ENCODE measurements at regions not wholly inside any gene's neighbourhood (a gene's known extent, or its start where the extent isn't known, plus 50 kb on each side); places are given as distances from the start of the nearest gene placed in this dataset.
"Not testable (repeated sequence)": the region's sequence is repeated elsewhere in the genome, so short reads cannot be mapped to it uniquely, and the experiment has no call there.

DNA sequence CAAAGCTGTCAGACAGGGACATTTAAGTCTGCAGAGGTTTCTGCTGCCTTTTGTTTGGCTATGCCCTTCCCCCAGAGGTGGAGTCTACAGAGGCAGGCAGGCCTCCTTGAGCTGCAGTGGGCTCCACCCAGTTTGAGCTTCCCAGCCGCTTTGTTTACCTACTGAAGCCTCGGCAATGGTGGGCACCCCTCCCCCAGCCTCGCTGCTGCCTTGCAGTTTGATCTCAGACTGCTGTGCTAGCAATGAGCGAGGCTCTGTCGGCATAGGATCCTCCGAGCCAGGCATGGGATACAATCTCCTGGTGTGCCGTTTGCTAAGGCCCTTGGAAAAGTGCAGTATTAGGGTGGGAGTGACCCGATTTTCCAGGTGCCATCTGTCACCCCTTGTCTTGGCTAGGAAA lies 149.4 kb upstream of the PGRMC2 start:
- DNase-seq = not testable (repeated sequence)

- DNase-seq = not testable (repeated sequence)
Measured at GRCh38 chr4:128429023-128429613, 141.5 kb upstream of the PGRMC2 start.

DNA sequence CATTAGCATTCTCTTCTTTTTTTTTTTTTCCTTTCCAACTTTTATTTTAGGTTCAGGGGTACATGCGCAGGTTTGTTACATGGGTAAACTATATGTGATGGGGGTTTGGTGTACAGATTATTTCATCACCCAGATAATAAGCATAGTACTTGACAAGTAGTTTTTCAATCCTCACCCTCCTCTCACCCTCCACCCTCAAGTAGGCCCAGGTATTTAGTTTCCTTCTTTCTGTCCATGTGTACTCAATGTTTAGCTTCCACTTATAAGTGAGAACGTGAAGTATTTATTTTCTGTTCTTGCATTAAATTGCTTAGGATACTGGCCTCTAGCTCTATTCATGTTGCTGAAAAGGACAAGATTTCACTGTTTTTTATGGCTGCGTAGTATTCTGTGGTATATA lies 140.8 kb upstream of the PGRMC2 start:
- DNase-seq = no peak

DNA sequence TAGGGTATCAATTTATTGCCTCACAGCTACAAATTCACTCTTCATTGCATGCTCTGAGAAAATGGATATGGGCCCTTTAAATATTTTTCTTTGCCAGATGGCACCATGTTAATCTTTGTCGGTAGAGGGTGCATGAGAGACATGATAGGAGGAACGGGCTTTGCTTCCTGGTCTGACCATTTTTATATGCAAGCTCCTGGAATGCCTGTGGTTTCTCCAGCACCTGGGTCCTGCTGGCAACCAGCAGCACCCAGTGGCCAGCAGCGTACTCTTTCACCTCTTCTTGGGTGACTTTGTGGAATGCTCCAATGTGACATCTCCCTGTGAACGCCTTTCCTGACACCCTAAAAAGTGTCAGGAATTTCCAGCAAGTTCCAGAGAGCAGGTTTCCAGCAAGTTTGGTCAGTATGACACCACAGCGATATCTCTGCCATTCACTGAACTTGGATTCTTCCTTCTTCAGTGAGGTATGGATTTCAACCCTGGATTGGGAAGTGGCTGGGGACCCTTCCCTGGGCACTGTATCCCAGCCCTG lies 140.3 kb upstream of the PGRMC2 start:
- DNase-seq = no peak

GRCh38 chr4:128424527-128425497 lies 137.2 kb upstream of the PGRMC2 start:
- no peak for DNase-seq

GRCh38 chr4:128422296-128422695 lies 134.7 kb upstream of the PGRMC2 start:
- not testable (repeated sequence) for DNase-seq

GRCh38 chr4:128416921-128417320 lies 129.3 kb upstream of the PGRMC2 start:
- DNase-seq = no peak

- DNase-seq = no peak
Measured at GRCh38 chr4:128410037-128410436, 122.4 kb upstream of the PGRMC2 start.

- DNase-seq = no peak
Measured at GRCh38 chr4:128403586-128403985, 116.0 kb upstream of the PGRMC2 start.

DNA sequence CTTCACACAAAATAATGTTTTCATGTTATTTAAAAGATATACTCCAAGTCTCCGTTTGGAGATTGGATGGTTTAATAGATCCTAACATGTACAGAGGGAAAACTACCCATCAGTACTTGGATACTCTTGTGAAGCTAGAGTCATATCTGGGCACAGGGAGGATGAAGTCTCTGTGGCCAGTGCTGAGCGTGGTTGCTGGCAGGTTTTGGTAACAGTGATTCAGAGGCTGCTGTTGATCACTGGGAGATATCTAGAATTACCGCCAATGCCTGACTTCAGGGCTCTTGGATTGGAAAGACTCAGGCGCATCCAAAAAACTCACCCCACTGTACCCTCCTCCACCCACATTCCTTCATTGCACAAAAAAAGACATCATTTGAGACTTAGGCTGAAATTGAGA lies 107.2 kb upstream of the PGRMC2 start:
- DNase-seq = no peak

- no peak for DNase-seq
Measured at GRCh38 chr4:128393101-128393704, 105.6 kb upstream of the PGRMC2 start.

DNA sequence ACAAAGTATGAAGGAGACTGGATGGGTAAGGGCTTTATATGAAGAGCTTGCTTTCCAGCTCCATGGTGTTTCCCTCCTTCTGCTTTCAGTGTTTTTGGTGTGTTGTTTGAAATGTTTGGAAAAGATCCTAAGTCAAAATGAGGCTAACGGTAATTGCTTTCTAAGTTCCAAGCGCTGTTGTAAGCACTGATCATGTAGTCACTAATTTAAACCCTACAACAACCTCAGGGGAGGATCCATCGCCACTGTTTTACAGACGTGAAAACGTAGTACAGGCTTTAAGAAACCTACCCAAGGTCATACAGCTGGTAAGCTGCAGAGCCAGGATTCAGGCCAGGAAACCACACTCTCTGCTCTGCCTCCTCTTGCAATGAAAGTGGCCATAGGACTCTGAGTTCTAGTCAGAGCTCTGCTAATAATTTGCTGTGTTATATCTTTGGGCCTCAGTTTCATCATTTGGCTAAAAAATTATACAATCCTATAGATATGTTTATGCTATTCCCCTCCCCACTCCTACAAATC lies 102.9 kb upstream of the PGRMC2 start:
- no peak for DNase-seq

- no peak for DNase-seq
Measured at GRCh38 chr4:128388796-128389195, 101.2 kb upstream of the PGRMC2 start.

DNA sequence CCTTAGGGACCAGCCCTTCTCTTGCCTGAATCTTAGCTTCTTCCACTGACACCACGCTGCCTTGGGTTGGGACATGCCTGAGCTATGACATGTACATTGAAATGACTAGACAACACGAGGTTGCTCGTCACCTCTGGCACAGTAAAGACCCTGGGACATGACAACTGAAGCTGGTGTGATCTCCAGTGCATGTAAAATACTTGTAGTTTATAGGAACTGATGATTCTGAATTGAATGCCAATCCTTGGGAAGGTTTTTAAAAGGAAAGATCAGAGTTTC lies 100.7 kb upstream of the PGRMC2 start:
- DNase-seq = no peak

DNA sequence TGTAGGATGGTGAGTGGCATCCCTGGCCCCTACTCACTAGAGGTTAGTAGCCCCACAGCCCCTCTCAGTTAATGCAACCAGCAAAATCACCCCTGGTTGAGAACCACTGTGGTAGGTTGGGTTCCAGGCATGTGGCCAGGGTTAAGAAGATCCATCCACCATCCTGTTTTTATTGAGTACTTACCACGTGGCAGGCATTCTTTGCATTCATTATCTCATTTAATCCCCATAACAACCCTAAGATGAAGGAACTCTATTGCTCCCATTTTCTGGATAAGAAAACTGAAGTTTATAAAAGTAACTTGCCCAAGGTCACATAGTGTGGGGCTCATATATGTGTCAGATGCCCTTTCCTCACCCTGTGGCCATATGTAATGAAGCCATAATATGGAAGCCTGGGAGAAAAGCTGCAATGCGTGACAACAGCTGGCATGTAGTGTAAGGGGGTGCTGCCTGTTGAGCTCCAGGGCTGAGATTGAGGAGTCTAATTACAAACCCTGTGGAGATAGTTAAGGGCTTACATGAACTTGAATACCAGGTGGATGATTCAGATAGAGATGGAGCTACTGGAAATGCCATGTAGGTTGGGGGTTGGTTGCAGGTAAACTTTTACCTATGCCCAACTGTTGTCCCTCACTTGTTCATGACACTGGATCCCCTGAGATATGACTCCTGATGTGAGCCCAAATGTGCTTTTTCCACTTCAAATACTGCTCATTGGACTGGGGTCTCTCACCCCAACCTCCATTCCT lies 100.2 kb upstream of the PGRMC2 start:
- DNase-seq = no peak

DNA sequence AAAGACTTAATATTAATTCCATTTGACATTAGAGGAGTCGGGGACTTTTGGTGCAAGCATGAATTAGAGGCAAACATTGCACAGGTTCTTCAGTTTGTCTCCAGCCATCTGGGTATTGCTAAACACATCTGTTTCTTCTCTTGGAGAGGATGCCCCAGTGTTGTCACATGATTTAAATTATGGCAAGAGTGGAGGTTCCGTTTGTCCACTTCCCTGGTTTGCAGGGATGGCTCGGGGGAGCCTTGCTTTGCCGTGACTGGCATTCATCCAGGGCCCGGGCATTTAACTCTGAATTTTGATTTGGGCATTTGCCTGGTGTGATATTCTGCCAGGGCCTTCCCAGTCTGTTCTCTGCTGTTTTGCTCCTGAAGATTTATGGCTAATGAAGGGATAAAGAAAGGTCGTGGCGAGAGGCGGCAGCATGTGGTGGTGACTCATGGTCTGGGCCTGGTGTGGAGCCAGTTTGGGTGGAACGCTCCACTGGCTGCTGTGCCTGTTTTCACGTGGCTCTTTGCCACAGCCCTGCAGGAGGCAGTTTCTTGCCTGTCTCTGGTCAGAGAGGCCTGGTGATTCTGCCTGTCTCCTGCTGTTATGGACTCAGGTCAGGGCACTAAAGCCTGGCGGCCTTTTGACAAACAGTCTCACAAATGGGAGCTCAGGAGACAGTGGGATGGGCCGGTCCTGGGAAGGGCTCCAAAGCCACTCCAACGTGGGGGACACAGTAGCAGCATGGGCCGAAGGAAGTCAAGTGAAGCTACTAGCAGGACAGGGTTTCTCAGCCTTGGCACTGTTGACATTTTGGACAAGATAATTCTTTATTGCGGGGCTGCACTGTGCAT lies 99.4 kb upstream of the PGRMC2 start:
- DNase-seq = no peak

- no peak for DNase-seq
Measured at GRCh38 chr4:128385683-128386304, 98.2 kb upstream of the PGRMC2 start.

GRCh38 chr4:128384765-128385598 lies 97.4 kb upstream of the PGRMC2 start:
- no peak for DNase-seq

- DNase-seq = no peak
Measured at GRCh38 chr4:128384091-128384520, 96.5 kb upstream of the PGRMC2 start.

All from stimulated activated CD4-positive, alpha-beta T cell treated with anti-CD3 and anti-CD28 coated beads, Interleukin-1b, Interleukin-23, amount 100 ng/mL, for 48 hours (primary cell).